ENCODE measurements at regions not wholly inside any gene's neighbourhood (a gene's known extent, or its start where the extent isn't known, plus 50 kb on each side); places are given as distances from the start of the nearest gene placed in this dataset.
"Not testable (repeated sequence)": the region's sequence is repeated elsewhere in the genome, so short reads cannot be mapped to it uniquely, and the experiment has no call there.

DNA sequence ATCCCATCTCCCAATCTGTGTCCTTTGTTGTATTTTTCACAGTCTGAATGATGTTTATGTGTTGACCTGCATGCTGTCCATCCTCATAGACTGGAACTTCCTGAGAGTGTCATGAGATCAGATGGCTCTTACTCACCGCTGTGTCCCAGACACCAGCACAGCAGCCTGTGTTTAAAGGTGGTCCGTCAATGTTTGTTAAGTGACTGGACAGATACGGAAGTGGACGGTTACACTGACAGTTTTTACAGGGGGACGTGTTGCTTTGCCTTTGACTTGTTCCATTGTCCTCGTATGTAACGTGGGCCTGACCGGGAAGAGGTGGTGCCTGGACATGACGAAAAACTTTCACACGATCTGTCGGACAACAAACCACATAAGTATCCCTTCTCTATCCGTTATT, 56.7 kb upstream of the SULF2 start:
- not testable (repeated sequence) for H3K4me3 ChIP-seq (ENCODE audit: low read length); H3K27me3 ChIP-seq (ENCODE audit: control insufficient read depth, insufficient read depth, low read length); H3K9me3 ChIP-seq (ENCODE audit: control insufficient read depth, low read depth, low read length); H3K4me1 ChIP-seq (ENCODE audit: control insufficient read depth, insufficient read depth, low read length); DNase-seq; H3K27ac ChIP-seq (ENCODE audit: low read length); H3K36me3 ChIP-seq (ENCODE audit: control insufficient read depth, insufficient read depth, low read length)
- no CpG with 5 or more reads among the region's 12 CpGs for WGBS (ENCODE audit: insufficient coverage, low lambda C conversion rate)

DNA sequence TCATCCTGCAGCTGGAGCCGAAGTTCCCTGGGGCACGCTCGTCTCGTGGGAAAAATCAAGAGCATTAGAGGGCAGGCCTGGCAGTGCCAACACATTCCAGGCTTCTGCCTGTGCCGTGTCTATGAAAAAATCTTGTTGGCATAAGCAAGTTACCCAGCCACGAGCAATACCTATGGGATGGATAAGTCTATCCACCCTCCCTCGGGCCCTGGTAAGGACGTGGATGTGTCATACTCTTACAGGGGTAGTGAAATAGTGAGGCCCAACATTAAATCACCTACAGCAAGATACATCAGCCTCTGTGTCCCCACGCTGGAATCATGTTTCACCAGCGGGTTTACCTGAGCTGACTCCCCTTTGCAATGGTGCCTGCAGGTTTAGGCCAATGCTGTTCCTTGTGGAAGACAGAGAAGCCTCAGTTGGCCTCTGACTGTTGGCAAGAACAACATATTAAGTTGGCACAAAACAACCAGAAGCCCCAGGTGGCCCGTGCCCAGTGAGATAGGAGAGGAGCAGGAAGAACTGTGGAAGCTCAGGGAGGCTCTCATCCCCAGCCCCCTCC, 51.1 kb upstream of the SULF2 start:
- H3K4me1 ChIP-seq (ENCODE audit: control insufficient read depth, insufficient read depth, low read length); H3K27ac ChIP-seq (ENCODE audit: low read length); H3K4me3 ChIP-seq (ENCODE audit: low read length); H3K36me3 ChIP-seq (ENCODE audit: control insufficient read depth, insufficient read depth, low read length); DNase-seq; H3K27me3 ChIP-seq (ENCODE audit: control insufficient read depth, insufficient read depth, low read length); H3K9me3 ChIP-seq (ENCODE audit: control insufficient read depth, low read depth, low read length): not testable (repeated sequence)
- no CpG with 5 or more reads among the region's 11 CpGs for WGBS (ENCODE audit: insufficient coverage, low lambda C conversion rate)
